ENCODE measurements at regions not wholly inside any gene's neighbourhood (a gene's known extent, or its start where the extent isn't known, plus 50 kb on each side); places are given as distances from the start of the nearest gene placed in this dataset.

- no peak for TF ChIP-seq CTCF (IDR thresholded peaks at IDR 0.05; ENCODE audit: low read depth, low read length, missing control alignments)
- no peak for DNase-seq (ENCODE audit: low read depth)
Observed at GRCh38 chr10:78563314-78563713, 505.5 kb upstream of the ZMIZ1 start.

GRCh38 chr10:78565841-78566240 lies 502.9 kb upstream of the ZMIZ1 start:
- TF ChIP-seq CTCF (IDR thresholded peaks at IDR 0.05; ENCODE audit: low read depth, low read length, missing control alignments) = no peak
- no peak for DNase-seq (ENCODE audit: low read depth)
- no peak overlapping the region for H3K4me3 ChIP-seq (ENCODE audit: low read depth, low read length)
- in situ Hi-C loops (cut with HindIII; ENCODE audit: low sequenced_read_pairs) = no loop called here

More at GRCh38 chr10:78563314-78563713, 505.5 kb upstream of the ZMIZ1 start:
- H3K4me3 ChIP-seq (ENCODE audit: low read depth, low read length) = no peak overlapping the region
- in situ Hi-C loops (cut with HindIII; ENCODE audit: low sequenced_read_pairs) = no loop called here

- DNase-seq (ENCODE audit: low read depth) = no peak
- in situ Hi-C loops (cut with HindIII; ENCODE audit: low sequenced_read_pairs) = no loop called here
- no peak overlapping the region for H3K4me3 ChIP-seq (ENCODE audit: low read depth, low read length)
- no peak for TF ChIP-seq CTCF (IDR thresholded peaks at IDR 0.05; ENCODE audit: low read depth, low read length, missing control alignments)
Observed at GRCh38 chr10:78566284-78567111, 502.3 kb upstream of the ZMIZ1 start.

- in situ Hi-C loops (cut with HindIII; ENCODE audit: low sequenced_read_pairs) = no loop called here
Observed at GRCh38 chr10:78567680-78568455, 500.9 kb upstream of the ZMIZ1 start.

GRCh38 chr10:78568620-78569019 lies 500.1 kb upstream of the ZMIZ1 start:
- in situ Hi-C loops (cut with HindIII; ENCODE audit: low sequenced_read_pairs) = no loop called here

More at GRCh38 chr10:78567680-78568455, 500.9 kb upstream of the ZMIZ1 start:
- no peak for TF ChIP-seq CTCF (IDR thresholded peaks at IDR 0.05; ENCODE audit: low read depth, low read length, missing control alignments)
- no peak overlapping the region for H3K4me3 ChIP-seq (ENCODE audit: low read depth, low read length)
- no peak for DNase-seq (ENCODE audit: low read depth)

More at GRCh38 chr10:78568620-78569019, 500.1 kb upstream of the ZMIZ1 start:
- no peak for TF ChIP-seq CTCF (IDR thresholded peaks at IDR 0.05; ENCODE audit: low read depth, low read length, missing control alignments)
- no peak overlapping the region for H3K4me3 ChIP-seq (ENCODE audit: low read depth, low read length)
- DNase-seq (ENCODE audit: low read depth) = no peak
